Smooth muscle cell (in vitro differentiated cells): ENCODE measurements at regions not wholly inside any gene's neighbourhood (a gene's known extent, or its start where the extent isn't known, plus 50 kb on each side); places are given as distances from the start of the nearest gene placed in this dataset.
"Not testable (repeated sequence)": the region's sequence is repeated elsewhere in the genome, so short reads cannot be mapped to it uniquely, and the experiment has no call there.

Experiments
- DNase-seq: peaks from one replicate; lab custom pipeline; 2025; ENCODE audit not compliant: unreplicated experiment; lab: John Stamatoyannopoulos, UW
- H2AFZ ChIP-seq: fragments of 200-600 bp; sonication (generic); 2 replicates; pipeline ENCODE4 v1.6.0; 2016; ENCODE audit warnings: antibody characterized with exemption, low read depth, mild to moderate bottlenecking
- H3F3A ChIP-seq: fragments of 200-600 bp; sonication (generic); 2 replicates; pipeline ENCODE4 v1.6.0; 2017; ENCODE audit warnings: antibody characterized with exemption, low read depth
- H3K27ac ChIP-seq: fragments of 200-600 bp; sonication (generic); 2 replicates; pipeline ENCODE4 v1.5.1; 2016; ENCODE audit warnings: low read depth, mild to moderate bottlenecking
- H3K27me3 ChIP-seq: fragments of 200-600 bp; sonication (generic); 2 replicates; pipeline ENCODE4 v1.6.1; 2016; ENCODE audit warnings: low read depth, mild to moderate bottlenecking
- H3K36me3 ChIP-seq: fragments of 200-600 bp; sonication (generic); 2 replicates; pipeline ENCODE4 v1.5.1; 2016; ENCODE audit warnings: low read depth
- H3K4me1 ChIP-seq: fragments of 200-600 bp; sonication (generic); 2 replicates; pipeline ENCODE4 v1.5.1; 2016; ENCODE audit warnings: low read depth
- H3K4me2 ChIP-seq: fragments of 200-600 bp; sonication (generic); 2 replicates; pipeline ENCODE4 v1.6.0; 2016; ENCODE audit warnings: mild to moderate bottlenecking
- H3K4me3 ChIP-seq: fragments of 200-600 bp; sonication (generic); 2 replicates; pipeline ENCODE4 v1.5.1; 2016; ENCODE audit warnings: mild to moderate bottlenecking
- H3K79me2 ChIP-seq: fragments of 200-600 bp; sonication (generic); 2 replicates; pipeline ENCODE4 v1.6.0; 2016; ENCODE audit warnings: low read depth, mild to moderate bottlenecking
- H3K9ac ChIP-seq: fragments of 200-600 bp; sonication (generic); 2 replicates; pipeline ENCODE4 v1.6.0; 2016; ENCODE audit warnings: low read depth
- H3K9me3 ChIP-seq: fragments of 200-600 bp; sonication (generic); replicated peaks from 2 replicates; pipeline ENCODE4 v1.5.1; 2016; ENCODE audit warnings: low read depth
- H4K20me1 ChIP-seq: fragments of 200-600 bp; sonication (generic); 2 replicates; pipeline ENCODE4 v1.6.0; 2016; ENCODE audit warnings: low read depth
- WGBS: methylation state at CpG from one replicate; pipeline ENCODE4 v1.1.7; 2016; ENCODE audit warnings: low lambda C conversion rate; 5-methylcytosine and 5-hydroxymethylcytosine counted together
- TF ChIP-seq, protein P1 (sequence below): fragments of 200-600 bp; sonication (generic); IDR thresholded peaks from 2 replicates; pipeline ENCODE4 v1.5.1; 2017; ENCODE audit warnings: borderline replicate concordance, mild to moderate bottlenecking, antibody characterized with exemption; ENCODE audit not compliant: insufficient read depth, poor library complexity, severe bottlenecking

DNA sequence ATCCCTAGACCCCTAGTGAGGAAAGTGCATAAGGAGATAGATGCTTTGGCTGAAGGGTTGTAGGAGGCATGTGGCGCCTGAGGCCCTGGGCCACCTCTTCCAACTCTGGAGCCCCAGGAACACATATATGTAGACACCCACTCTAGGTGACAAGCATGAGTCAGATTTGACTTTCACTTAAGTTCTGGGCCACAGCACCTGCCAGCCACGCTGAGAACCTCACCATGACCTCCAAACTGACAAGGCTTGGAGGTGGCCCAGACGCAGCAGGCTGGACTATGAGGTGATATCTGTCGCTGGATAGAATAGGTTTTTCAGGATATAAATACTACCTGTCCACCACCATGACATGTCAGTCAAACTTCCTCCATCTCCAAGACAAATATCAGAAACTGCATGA, 894.0 kb upstream of the ZNF722 start:
- H2AFZ ChIP-seq: no peak overlapping the region
- H3K9me3 ChIP-seq: peaks cover 33% of the 10 kb centered on the region
- no peaks in the 10 kb centered on the region for H3K4me1 ChIP-seq
- no peaks in the 10 kb centered on the region for H4K20me1 ChIP-seq
- H3K4me3 ChIP-seq: no peak overlapping the region
- H3K36me3 ChIP-seq: no peaks in the 10 kb centered on the region
- no peaks in the 10 kb centered on the region for H3K27me3 ChIP-seq
- no peak overlapping the region for H3K27ac ChIP-seq
- H3K79me2 ChIP-seq: no peaks in the 10 kb centered on the region
- no peak overlapping the region for H3K9ac ChIP-seq
- WGBS: 53% methylated on average over 4 of the region's 4 CpGs
- H3F3A ChIP-seq: no peaks in the 10 kb centered on the region
- no peak for DNase-seq
- TF ChIP-seq, protein P1, sequence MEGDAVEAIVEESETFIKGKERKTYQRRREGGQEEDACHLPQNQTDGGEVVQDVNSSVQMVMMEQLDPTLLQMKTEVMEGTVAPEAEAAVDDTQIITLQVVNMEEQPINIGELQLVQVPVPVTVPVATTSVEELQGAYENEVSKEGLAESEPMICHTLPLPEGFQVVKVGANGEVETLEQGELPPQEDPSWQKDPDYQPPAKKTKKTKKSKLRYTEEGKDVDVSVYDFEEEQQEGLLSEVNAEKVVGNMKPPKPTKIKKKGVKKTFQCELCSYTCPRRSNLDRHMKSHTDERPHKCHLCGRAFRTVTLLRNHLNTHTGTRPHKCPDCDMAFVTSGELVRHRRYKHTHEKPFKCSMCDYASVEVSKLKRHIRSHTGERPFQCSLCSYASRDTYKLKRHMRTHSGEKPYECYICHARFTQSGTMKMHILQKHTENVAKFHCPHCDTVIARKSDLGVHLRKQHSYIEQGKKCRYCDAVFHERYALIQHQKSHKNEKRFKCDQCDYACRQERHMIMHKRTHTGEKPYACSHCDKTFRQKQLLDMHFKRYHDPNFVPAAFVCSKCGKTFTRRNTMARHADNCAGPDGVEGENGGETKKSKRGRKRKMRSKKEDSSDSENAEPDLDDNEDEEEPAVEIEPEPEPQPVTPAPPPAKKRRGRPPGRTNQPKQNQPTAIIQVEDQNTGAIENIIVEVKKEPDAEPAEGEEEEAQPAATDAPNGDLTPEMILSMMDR: no peak
- H3K4me2 ChIP-seq: no peak overlapping the region

DNA sequence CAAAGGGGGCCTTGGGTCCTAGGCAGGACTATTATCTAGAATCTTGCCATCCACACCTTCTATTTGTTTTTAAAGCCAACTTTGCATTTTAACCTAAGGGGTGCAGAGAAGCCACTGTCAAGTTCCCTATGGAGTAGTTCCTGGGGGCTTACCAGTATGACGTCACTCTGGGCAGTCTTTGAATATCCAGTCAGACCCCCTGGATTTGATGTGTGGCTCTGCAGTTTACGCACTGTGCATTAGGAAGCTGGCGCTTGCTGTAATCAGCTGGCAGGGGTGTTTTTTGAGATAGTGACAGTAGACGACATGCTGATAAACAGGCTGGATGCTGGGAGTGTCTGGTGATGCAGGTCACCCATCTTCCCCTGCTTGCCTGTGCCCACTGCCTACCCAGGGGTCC, 892.7 kb upstream of the ZNF722 start:
- Histone ChIP-seq H4K20me1 (no peaks in the 10 kb centered on the region), H3K27me3 (no peaks in the 10 kb centered on the region), H3K36me3 (no peaks in the 10 kb centered on the region), H2AFZ (no peak overlapping the region), H3K9me3 (peaks cover 35% of the 10 kb centered on the region), H3K4me1 (no peaks in the 10 kb centered on the region), H3K79me2 (no peaks in the 10 kb centered on the region), H3F3A (no peaks in the 10 kb centered on the region), H3K4me2 (no peak overlapping the region), H3K9ac (no peak overlapping the region), H3K27ac (no peak overlapping the region), H3K4me3 (no peak overlapping the region)
- whole genome bisulfite sequencing: 82% methylated on average over 4 of the region's 4 CpGs
- TF ChIP-seq, protein P1: no peak
- no peak for DNase-seq

DNA sequence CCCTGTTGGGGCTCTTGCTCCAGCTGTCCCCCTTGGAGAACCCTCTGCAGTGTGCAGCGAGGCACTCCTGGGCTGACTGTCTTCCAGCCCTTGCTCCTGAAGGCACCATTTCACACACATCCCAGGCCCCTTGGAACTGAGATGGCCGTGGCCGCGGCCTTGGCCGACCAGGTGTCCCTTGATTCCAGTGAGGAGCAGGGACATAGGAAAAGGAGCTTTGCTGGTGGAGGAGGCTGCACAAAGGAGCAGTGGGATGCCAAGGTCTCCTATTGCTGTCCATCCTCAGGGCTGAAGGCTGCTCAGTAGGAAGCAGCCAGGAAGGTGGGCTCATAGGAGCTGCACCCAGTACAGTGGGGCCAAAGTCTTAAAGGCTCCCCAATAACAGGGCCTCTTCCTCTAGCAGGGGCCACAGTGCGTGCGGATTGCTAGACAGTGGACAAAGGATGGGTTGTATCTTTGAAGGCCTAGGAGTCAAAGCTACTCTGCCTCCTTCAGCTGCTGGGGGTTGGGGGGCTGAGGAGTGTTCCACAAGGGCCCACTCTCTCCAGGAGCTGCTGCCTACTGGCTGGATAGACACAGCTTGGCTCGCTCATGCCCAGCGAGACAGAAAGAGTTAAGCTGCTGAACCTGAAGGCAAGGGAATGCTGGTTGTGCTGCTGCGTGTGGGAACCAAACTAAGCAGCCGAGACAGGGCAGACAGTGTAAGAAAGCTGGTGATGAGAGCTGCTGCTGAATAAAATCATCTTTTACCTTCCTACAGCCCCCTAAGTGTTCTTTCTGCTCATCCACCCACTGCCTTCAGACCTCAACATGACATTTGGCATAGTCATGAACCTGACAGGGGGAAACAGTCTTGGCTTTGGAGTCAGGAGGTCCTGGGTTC, 891.9 kb upstream of the ZNF722 start:
- Histone ChIP-seq H3K9me3 (peaks cover 33% of the 10 kb centered on the region), H3K79me2 (no peaks in the 10 kb centered on the region), H4K20me1 (no peaks in the 10 kb centered on the region), H3K36me3 (no peaks in the 10 kb centered on the region), H3K27ac (no peak overlapping the region), H3K4me2 (no peak overlapping the region), H3F3A (no peaks in the 10 kb centered on the region), H3K4me3 (no peak overlapping the region), H3K27me3 (no peaks in the 10 kb centered on the region), H3K4me1 (no peaks in the 10 kb centered on the region), H3K9ac (no peak overlapping the region), H2AFZ (no peak overlapping the region)
- no peak for DNase-seq
- WGBS: 79% methylated on average over 11 of the region's 11 CpGs
- TF ChIP-seq, protein P1: no peak

DNA sequence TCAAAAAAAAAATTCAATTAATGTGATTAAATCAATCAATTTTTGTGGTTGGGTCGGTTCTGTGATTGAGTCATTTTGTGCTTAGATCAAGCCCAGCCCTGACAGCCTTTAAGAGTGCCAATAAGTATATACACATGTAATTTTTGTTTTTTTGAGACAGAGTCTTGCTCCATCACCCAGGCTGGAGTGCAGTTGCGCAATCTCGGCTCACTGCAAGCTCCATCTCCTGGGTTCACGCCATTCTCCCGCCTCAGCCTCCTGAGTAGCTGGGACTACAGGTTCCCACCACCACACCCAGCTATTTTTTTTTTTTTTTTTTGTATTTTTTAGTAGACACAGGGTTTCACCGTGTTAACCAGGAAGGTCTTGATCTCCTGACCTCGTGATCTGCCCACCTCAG, 887.1 kb upstream of the ZNF722 start:
- H3F3A ChIP-seq, H4K20me1 ChIP-seq, H3K79me2 ChIP-seq, H3K4me2 ChIP-seq, H3K4me1 ChIP-seq, H3K27me3 ChIP-seq, H3K27ac ChIP-seq, H3K36me3 ChIP-seq, H2AFZ ChIP-seq, H3K9ac ChIP-seq, DNase-seq, H3K4me3 ChIP-seq: not testable (repeated sequence)
- H3K9me3 ChIP-seq: peaks cover 21% of the 10 kb centered on the region
- 73% methylated on average over 7 of the region's 7 CpGs for WGBS
